Adrenal gland (tissue), 5 donors: ENCODE measurements at regions not wholly inside any gene's neighbourhood (a gene's known extent, or its start where the extent isn't known, plus 50 kb on each side); places are given as distances from the start of the nearest gene placed in this dataset.

Experiments used
- POLR2A ChIP-seq, 2 donors: fragments of 450-650 bp; IDR thresholded peaks; one replicate each; pipeline ENCODE4 v1.6.1; 2017; ENCODE audit warnings: antibody characterized with exemption in 2 of 2, mild to moderate bottlenecking in 2 of 2, moderate library complexity in 1 of 2
- TF ChIP-seq, protein P1 (sequence below), 6 experiments: fragments of 450-650 bp in 4 of 6; fragments of 200-600 bp in 2 of 6; sonication (generic) in 1 of 6; IDR thresholded peaks; 1 replicate in 5 of 6; 2 replicates in 1 of 6; pipeline versions ENCODE4 v1.5.1 to v1.8.0; 2016 to 2021; ENCODE audit warnings: antibody characterized with exemption in 6 of 6, mild to moderate bottlenecking in 2 of 6, moderate library complexity in 1 of 6
- donor health status: DM: no; HTN: no; CAD: no.

DNA sequence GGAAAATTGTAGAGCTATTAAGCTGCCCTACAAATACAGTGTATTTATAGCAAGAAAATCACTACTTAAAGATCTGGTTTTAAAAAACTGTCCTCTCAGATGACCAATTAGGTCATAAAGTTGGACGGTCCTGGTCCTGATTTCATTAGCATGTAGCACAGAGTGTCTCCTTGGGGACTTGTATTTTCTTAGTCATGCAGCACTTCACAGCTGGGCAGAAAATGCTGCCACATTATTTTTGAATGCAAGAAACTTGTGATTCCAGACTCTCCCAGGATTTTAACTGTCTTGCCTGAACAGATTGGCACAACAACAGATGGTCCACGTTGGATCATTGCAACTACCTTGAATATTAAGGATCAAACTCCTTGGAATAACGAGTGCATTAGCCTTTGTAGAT is 348.1 kb upstream of the SGCD start:
- TF ChIP-seq, protein P1, sequence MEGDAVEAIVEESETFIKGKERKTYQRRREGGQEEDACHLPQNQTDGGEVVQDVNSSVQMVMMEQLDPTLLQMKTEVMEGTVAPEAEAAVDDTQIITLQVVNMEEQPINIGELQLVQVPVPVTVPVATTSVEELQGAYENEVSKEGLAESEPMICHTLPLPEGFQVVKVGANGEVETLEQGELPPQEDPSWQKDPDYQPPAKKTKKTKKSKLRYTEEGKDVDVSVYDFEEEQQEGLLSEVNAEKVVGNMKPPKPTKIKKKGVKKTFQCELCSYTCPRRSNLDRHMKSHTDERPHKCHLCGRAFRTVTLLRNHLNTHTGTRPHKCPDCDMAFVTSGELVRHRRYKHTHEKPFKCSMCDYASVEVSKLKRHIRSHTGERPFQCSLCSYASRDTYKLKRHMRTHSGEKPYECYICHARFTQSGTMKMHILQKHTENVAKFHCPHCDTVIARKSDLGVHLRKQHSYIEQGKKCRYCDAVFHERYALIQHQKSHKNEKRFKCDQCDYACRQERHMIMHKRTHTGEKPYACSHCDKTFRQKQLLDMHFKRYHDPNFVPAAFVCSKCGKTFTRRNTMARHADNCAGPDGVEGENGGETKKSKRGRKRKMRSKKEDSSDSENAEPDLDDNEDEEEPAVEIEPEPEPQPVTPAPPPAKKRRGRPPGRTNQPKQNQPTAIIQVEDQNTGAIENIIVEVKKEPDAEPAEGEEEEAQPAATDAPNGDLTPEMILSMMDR (IDR thresholded peaks at IDR 0.05), result no peak
- TF ChIP-seq POLR2A (IDR thresholded peaks at IDR 0.05), result no peak
